Keratinocyte (primary cell): ENCODE measurements at regions not wholly inside any gene's neighbourhood (a gene's known extent, or its start where the extent isn't known, plus 50 kb on each side); places are given as distances from the start of the nearest gene placed in this dataset.

Experiments
- DNase-seq: peaks from one replicate; pipeline ENCODE4 v3.0.0-alpha.2; 2011; ENCODE audit warnings: low read depth, missing footprints, low spot score
- FAIRE-seq: peaks from 2 replicates; lab custom pipeline; 2011; peaks lifted over from hg19 to GRCh38; lab: Jason Lieb, UNC
- H2AFZ ChIP-seq: 2 replicates; pipeline ENCODE4 v1.6.0; 2012; ENCODE audit warnings: low read length, control low read depth, inconsistent platforms; ENCODE audit not compliant: control insufficient read depth
- H3K27ac ChIP-seq: 2 replicates; pipeline ENCODE4 v1.5.1; 2011; ENCODE audit warnings: low read length; ENCODE audit not compliant: control insufficient read depth, insufficient read depth
- H3K27me3 ChIP-seq: 3 replicates; pipeline ENCODE4 v1.6.0; 2011; ENCODE audit warnings: low read length; ENCODE audit not compliant: control insufficient read depth, insufficient read depth; ENCODE audit errors: extremely low read depth
- H3K36me3 ChIP-seq, 2 experiments: 2 replicates in 1 of 2; 3 replicates in 1 of 2; pipeline ENCODE4 v1.5.1; 2011; ENCODE audit warnings: low read length in 2 of 2, mild to moderate bottlenecking in 1 of 2; ENCODE audit not compliant: control insufficient read depth in 2 of 2, insufficient read depth in 2 of 2; ENCODE audit errors: extremely low read depth in 1 of 2
- H3K4me1 ChIP-seq: 3 replicates; pipeline ENCODE4 v1.5.1; 2011; ENCODE audit warnings: low read length; ENCODE audit not compliant: control insufficient read depth, insufficient read depth; ENCODE audit errors: extremely low read depth
- H3K4me2 ChIP-seq: 3 replicates; pipeline ENCODE4 v1.6.0; 2011; ENCODE audit warnings: low read depth, low read length; ENCODE audit not compliant: control insufficient read depth, insufficient read depth; ENCODE audit errors: extremely low read depth
- H3K4me3 ChIP-seq, 3 experiments: fragments of 200-600 bp in 1 of 3; sonication (generic) in 1 of 3; 2 replicates in 2 of 3; 3 replicates in 1 of 3; pipeline ENCODE4 v1.5.1; 2011 to 2016; ENCODE audit warnings: low read length in 3 of 3, mild to moderate bottlenecking in 3 of 3, control low read depth in 2 of 3, inconsistent platforms in 1 of 3, low read depth in 1 of 3, mixed read lengths in 1 of 3, mixed run types in 1 of 3, moderate library complexity in 1 of 3; ENCODE audit not compliant: control insufficient read depth in 2 of 3, insufficient read depth in 2 of 3; ENCODE audit errors: extremely low read depth in 1 of 3
- H3K79me2 ChIP-seq: 2 replicates; pipeline ENCODE4 v1.6.0; 2012; ENCODE audit warnings: low read length; ENCODE audit not compliant: control insufficient read depth, insufficient read depth
- H3K9ac ChIP-seq: 3 replicates; pipeline ENCODE4 v1.6.0; 2011; ENCODE audit warnings: low read length; ENCODE audit not compliant: control insufficient read depth, insufficient read depth; ENCODE audit errors: extremely low read depth
- H3K9me1 ChIP-seq: 3 replicates; pipeline ENCODE4 v1.6.0; 2011; ENCODE audit warnings: low read length; ENCODE audit not compliant: control insufficient read depth, insufficient read depth; ENCODE audit errors: extremely low read depth
- H3K9me3 ChIP-seq: 2 replicates; pipeline ENCODE4 v1.5.1; 2012; ENCODE audit warnings: low read depth, low read length; ENCODE audit not compliant: control insufficient read depth
- H4K20me1 ChIP-seq: 3 replicates; pipeline ENCODE4 v1.6.0; 2011; ENCODE audit warnings: low read length; ENCODE audit not compliant: control insufficient read depth, insufficient read depth; ENCODE audit errors: extremely low read depth
- CTCF ChIP-seq, 3 experiments: IDR thresholded peaks in 1 of 3; conservative IDR thresholded peaks in 1 of 3; optimal IDR thresholded peaks in 1 of 3; 2 replicates in 2 of 3; 3 replicates in 1 of 3; pipeline versions ENCODE3 to v1.5.1; 2011; ENCODE audit warnings: low read length in 3 of 3, mild to moderate bottlenecking in 3 of 3, moderate library complexity in 2 of 3, control low read depth in 1 of 3, inconsistent platforms in 1 of 3; ENCODE audit not compliant: insufficient read depth in 2 of 3; ENCODE audit errors: extremely low read depth in 1 of 3
- EZH2 ChIP-seq: IDR thresholded peaks from one replicate; pipeline ENCODE4 v1.6.1; 2012; ENCODE audit warnings: inconsistent platforms, mild to moderate bottlenecking, low read length, moderate library complexity
- dilution Hi-C: fragments of 300-500 bp; cut with MboI; formaldehyde crosslinking; loops from one replicate; pipeline ENCODE4 v1.7.0; 2020; ENCODE audit warnings: low sequenced_read_pairs; ENCODE audit not compliant: extremely low pct_ligation_motif_present

- Histone ChIP-seq H3K27ac (no peak overlapping the region), H3K27me3 (no peaks in the 10 kb centered on the region), H3K4me1 (no peaks in the 10 kb centered on the region), H3K79me2 (no peaks in the 10 kb centered on the region), H3K36me3 (no peaks in the 10 kb centered on the region), H3K4me3 (no peak overlapping the region), H3K9ac (no peak overlapping the region), H2AFZ (no peak overlapping the region), H4K20me1 (no peaks in the 10 kb centered on the region), H3K9me1 (no peaks in the 10 kb centered on the region), H3K9me3 (no peaks in the 10 kb centered on the region), H3K4me2 (no peak overlapping the region)
- FAIRE-seq (no peak), DNase-seq (no peak)
- dilution Hi-C loops: no loop called here
- TF ChIP-seq EZH2 (no peak), CTCF (optimal IDR thresholded peaks at IDR 0.05 in 1 of 3, IDR thresholded peaks at IDR 0.05 in 1 of 3, conservative IDR thresholded peaks at IDR 0.05 in 1 of 3; ENCODE audit: extremely low read depth in 1 of 3, insufficient read depth in 2 of 3, low read length in 3 of 3) (no peak)
These were observed 594.1 kb downstream of the ETS1 start for GRCh38 chr11:127993281-127993680.

GRCh38 chr11:127986073-127986472 is 601.3 kb downstream of the ETS1 start:
- Histone ChIP-seq H3K4me3 (no peak overlapping the region), H3K27ac (no peak overlapping the region), H3K9ac (no peak overlapping the region), H3K79me2 (no peaks in the 10 kb centered on the region), H3K4me1 (no peaks in the 10 kb centered on the region), H3K36me3 (no peaks in the 10 kb centered on the region), H3K27me3 (no peaks in the 10 kb centered on the region), H3K9me1 (no peaks in the 10 kb centered on the region), H3K4me2 (no peak overlapping the region), H4K20me1 (no peaks in the 10 kb centered on the region), H3K9me3 (no peaks in the 10 kb centered on the region), H2AFZ (no peak overlapping the region)
- no peak for TF ChIP-seq CTCF (optimal IDR thresholded peaks at IDR 0.05 in 1 of 3, IDR thresholded peaks at IDR 0.05 in 1 of 3, conservative IDR thresholded peaks at IDR 0.05 in 1 of 3; ENCODE audit: extremely low read depth in 1 of 3, insufficient read depth in 2 of 3, low read length in 3 of 3)
- no peak for TF ChIP-seq EZH2
- no peak for DNase-seq
- FAIRE-seq: no peak
- dilution Hi-C loops: no loop called here
